ENCODE measurements at regions not wholly inside any gene's neighbourhood (a gene's known extent, or its start where the extent isn't known, plus 50 kb on each side); places are given as distances from the start of the nearest gene placed in this dataset.

DNA sequence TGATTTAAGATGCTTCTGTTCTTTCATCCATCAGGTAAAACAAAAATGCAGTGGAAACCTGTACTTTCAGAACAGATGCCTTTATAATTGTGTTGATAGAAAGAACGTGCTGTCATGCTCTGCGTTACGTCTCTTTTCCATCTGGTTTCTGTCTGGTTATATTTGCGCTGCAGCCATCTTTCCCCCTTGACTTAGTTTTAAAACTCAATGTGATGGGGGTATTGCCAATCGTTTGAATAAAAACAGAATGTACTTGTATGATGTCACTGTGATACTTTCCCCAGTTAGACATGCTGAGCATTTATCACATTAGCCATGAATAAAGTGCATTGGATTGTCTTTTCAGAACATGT is 508.6 kb downstream of the ADCYAP1 start:
- TF ChIP-seq POLR2AphosphoS5 (IDR thresholded peaks at IDR 0.05; ENCODE audit: low read depth, low read length) (no peak), POLR2A (IDR thresholded peaks at IDR 0.05; ENCODE audit: low read depth, low read length) (no peak)

Measured in GM12891 (cell line).